HK-2 (cell line): ENCODE measurements at regions not wholly inside any gene's neighbourhood (a gene's known extent, or its start where the extent isn't known, plus 50 kb on each side); places are given as distances from the start of the nearest gene placed in this dataset.

Experiments
- DNase-seq: peaks from one replicate; pipeline ENCODE4 v3.0.0-alpha.2; 2018; ENCODE audit not compliant: unreplicated experiment

DNA sequence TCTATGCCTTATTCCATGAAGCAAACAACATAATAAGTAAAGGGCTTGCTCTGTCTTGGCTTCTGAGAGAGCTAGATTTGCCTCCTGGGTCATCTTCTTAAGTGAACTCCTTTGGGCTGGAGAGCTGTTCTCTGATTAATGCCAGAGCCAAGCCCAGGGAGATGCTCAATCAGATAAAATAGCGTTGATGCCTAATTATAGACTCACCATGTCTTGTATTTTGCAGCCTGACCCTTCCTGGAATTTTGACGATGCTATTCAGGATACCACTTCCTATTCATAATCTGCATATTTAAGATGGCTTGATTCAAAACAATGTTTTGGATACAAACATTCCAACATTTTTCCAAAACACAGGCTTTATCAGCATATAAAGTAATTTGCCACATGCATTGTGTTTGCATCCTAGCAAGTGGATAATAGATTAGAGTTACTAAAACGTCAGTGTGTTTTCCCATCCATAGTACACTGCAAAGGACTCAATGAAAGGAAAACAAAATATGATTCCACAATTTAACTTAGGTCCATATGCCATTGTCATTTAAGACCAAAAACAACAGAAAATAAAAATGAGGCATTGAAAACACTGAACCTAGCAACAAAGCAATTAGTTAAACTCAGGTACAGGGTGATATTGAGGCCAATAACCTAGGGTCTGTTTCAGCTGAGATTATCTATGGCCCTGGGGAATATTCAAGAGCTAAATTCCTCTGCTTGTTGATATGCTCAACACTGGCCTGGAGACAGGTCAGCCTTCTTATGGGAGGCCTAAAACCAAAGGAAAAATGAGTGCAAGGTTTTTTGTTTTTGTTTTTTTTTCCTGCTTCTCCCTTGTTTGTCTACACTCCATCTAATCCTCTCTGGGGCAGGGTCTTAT lies 184.2 kb upstream of the FOXN3 start:
- DNase-seq: no peak

DNA sequence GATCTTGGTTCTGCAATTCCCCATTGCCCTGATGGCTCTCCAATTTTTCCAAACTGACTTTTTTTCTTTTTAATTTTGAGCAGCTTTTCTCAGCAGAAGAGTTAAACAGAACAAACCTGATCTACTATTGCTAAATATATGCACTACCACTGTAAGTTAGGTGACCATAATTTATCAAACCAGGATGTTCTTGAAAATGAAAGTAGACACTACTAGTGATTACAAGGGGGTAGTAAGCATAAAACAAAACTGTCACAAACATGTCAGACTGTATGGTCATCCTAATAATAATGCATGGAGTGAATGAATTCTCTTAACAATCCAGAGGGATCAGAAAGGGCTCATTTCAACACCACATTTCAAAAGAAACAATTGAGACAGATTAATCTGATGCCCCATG lies 183.0 kb upstream of the FOXN3 start:
- no peak for DNase-seq

DNA sequence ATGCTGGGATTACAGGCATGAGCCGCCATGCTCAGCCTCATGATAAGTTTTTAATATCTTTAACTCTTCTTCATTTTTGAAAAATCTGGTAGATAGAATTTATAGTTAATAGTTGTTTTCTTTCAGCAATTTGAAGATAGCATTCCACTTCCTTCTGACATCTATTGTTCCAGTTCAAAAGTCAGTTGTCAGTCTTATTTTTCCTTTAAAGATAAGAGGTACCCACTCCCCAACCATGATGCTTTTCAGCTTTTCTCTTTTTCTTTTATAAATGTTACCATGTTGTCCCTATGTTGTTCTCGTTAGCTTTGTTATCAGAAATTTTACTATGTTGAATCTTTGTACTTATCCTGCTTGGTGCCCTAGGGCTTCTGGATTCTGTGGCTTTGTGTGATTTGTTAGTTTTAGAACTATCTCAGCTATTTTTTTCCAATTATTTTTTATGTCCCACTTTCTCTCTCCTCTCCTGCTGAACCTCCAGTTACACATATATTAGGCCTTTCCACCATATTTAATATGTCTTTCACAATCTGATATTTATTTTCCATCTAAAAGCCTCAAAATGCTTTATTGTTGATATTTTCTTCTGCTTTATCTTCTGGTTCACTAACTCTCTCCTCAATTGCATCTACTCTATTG lies 181.6 kb upstream of the FOXN3 start:
- no peak for DNase-seq

DNA sequence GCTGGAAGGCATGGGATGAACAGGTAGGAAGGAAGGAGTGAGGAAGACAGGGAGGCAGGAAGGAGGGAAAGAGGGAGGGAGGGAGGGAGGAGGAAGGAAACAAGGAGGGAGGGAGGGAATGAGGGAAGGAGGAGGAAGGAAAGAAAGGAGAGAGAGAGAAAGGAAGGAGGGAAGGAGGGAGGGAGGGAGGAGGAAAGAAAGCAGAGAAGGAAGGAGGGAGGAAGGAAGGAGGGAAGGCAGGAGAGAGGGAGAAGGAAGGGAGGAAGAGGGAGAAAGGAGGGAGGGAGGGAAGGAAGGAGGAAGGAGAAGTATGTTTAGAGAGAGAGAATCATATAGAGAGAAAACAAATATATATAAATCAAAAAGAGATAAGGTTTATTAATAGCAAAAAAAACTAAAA lies 175.9 kb upstream of the FOXN3 start:
- no peak for DNase-seq

DNA sequence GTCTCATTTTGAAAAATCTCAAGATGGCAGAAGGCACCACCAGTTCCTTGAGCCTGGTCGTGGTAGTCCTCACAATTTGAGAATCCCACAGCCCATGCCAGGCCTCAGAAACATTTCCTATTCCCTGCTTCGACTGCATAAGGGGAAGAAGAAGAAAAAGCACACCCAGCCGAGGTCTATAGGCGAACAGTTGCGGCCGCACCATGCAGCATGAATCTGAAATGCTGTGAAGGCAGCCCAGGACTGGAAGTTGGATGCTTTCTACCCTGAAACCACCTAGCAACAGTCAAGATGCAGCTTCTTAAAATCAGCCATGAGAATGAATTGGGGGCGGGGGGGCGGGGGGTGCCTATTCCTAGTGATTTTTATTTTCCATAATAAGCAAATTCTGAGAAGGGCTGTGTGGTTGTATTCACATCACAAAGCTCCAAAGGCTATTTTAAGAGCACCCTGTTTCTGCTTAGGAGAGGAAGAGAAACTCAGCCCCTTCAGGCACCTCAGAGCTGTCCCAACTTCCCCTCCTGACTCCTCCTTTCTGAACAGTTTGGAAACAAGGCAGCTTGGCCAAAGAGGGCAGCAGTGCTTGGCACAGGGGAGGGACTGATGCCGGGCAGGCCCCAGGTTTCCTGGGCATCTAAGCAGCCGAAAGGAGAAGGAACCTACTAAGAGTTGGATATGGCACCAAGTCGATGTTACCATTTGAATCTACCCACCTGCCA lies 172.5 kb upstream of the FOXN3 start:
- DNase-seq: no peak

DNA sequence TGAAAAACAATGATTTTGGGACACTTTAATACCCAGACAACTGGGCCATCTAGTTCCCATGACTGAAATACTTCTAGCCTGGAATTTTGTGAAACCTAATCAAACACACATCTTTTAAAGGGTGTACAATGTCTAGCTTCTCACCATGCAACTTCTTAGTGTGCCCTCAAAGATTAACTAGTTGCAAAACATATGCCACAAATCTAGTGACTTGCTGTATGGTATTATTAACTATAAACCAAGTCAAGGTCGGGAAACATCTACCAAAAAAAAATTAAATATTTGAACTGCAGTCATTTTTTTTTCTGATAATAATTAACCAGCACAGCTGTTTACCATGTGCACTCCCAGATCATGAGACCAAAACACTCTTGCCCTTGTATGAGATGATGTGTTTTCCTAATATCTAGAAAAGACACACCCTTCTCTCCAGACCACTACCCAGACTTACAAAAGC lies 171.8 kb upstream of the FOXN3 start:
- DNase-seq: no peak

DNA sequence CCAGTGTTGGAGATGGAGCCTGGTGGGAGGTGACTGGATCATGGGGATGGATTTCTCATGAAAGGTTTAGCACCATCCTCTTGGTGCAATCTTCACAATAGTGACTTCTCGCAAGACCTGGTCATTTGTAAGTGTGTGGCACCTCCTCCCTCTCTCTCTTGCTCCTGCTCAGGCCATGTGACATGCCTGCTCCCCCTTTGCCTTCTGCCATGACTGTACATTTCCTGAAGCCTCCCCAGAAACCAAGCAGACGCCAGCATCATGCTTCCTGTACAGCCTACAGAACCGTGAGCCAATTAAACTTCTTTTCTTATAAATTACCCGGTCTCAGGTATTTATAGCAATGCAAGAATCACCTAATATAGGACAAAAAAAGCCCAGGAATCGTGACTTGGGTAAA lies 171.0 kb upstream of the FOXN3 start:
- no peak for DNase-seq

DNA sequence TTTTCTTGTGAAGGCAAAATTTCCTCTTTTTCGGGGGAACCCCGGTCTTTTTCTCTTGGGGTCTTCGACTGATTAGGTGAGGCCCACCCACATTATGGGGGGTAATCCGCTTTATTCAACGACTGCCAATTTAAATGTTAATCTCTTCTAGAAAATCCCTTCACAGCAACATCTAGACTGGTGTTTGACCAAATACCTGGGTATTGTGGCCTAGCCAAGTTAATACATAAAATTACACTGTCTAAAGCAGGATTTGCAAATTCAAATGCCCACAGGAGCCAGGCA lies 170.0 kb upstream of the FOXN3 start:
- no peak for DNase-seq

DNA sequence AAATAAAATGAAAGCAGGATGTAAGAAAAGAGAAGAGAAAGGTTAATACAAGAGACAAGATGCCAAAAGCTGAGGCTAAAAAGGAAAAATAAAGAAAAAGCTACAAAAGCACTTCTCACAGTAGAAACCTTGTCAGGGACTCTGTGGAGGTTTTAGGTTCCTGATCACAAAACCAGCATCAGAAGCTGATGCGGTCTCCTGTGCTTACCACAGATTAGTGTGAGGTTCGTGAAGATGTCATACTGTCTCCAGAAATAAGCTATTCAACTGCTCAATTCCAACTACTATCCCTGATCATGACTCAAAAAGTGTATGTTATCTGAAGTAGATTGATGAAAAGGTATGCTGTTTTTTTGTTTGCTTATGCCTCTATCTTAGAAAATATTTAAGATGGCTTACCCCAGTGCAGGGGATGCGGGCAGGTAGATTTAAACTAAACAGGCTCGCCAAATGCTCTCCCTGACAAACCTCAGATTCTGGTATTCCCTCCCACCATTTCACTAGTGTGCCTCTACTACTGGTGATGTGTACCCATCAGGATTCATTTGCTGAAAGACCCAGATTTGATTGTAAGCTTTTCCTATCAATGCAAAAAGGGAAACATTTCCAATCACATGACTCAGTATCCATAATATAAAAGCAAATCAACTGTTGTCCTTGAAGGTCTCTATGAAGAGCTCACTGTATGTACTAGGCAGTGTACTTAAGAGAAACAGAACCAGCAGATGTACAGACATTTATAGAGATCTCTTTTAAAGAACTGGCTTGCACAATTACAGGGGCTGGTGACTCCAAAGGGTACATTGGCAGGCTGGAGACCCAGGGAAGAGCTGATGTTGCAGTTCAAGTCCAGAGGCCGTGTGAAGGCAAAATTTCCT lies 169.5 kb upstream of the FOXN3 start:
- DNase-seq: no peak

DNA sequence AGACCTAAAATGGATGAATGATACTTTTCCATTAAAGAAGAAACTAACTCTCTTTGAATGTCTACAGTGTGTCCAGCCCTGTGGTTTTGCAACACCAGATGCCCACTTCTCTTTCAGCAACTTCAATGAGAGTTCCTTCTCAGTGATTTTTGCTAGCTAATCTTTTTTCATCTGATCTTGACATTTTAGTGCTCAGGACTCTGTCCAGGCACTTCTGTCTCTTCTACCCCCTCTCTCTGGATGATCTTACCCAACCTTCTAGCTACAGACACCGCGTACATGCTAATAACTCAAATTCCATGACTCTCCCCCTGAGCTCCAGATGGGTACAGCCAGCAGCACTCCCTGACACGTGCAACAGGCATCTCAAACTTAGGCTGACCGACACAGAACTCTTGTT lies 161.1 kb upstream of the FOXN3 start:
- no peak for DNase-seq

DNA sequence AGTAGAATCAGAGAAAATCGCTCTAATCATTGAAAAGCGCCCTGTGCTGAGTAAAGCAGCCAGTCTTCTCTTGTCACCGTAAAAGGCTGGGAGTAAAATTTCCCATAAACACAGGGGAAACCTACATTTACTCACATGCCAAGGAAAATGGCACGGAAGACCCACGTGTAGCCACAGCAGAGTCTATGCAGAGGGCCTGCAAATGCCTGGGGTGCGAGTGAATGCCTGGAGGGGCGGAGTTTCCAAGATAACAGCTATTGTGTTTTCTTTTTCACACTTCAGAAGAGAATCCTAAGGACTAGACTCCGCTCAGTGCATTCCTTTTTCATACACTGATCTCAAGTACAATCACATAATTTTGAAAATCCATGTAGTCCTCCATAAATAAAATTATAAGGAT lies 159.9 kb upstream of the FOXN3 start:
- no peak for DNase-seq

DNA sequence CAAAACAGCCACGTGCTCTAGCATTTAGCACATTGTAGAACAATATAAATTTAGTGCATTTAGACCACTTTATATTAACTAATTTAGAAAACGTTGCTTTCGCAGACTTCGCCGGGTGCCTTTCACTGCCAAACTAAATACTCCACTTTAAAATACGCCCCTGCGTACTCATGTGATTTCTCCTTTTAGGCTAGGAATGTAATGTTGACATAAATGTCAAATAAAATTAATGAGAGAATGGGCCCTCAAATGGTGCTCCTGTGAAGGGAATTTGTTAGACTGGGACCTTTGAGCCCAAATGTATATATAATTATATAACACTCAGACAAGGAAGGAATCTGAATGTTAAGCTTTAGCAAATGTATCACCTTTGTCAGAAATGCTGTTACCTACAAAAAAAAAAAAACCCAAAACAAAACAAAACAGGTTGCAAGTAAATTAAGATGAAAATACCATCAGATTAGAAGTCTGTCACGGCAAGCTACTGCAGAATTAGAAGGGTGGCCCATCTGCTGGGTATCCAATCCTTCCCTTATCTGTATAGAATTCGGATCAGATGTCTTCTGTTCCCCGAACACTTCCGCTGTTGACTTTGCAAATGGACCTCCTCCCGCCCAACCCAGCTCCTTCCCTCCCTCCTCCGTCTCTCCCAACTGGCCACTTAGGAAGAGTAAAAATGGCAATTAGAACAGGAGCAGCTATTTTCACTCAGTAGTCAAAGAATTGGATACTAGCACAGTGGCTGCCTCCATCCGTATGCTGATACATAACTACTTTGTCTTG lies 159.3 kb upstream of the FOXN3 start:
- no peak for DNase-seq

DNA sequence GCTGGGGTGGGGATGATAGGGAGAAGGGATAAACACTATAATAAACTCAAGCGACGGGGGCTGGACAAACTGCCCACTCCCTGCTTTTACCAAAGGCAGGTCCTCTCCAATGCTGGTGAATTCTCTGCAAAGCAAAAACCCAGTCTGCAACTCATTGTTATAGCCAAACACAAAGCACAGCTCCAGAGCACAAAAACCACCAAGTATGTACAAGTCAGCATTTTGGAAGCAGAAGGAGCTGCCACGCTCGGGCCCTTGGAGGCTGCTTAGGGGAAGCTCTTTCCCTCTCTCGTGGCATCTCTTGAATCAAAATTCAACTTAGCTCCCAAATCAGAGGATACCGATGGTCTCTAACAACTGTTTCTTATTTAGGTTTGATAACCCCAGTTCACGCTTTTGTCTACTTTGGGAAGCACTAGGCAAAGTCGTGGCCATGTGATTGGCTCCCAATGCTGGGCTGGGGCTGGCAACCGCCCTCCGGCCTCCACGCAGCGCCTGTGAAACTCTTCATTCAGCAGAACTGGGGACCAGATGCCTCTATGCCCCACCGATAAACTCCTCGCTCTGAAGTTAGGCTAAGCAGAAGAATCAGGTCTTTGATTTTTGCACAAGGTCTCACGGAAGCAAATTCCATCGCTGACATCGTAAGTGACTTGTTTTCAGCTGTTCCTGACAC lies 158.5 kb upstream of the FOXN3 start:
- no peak for DNase-seq

DNA sequence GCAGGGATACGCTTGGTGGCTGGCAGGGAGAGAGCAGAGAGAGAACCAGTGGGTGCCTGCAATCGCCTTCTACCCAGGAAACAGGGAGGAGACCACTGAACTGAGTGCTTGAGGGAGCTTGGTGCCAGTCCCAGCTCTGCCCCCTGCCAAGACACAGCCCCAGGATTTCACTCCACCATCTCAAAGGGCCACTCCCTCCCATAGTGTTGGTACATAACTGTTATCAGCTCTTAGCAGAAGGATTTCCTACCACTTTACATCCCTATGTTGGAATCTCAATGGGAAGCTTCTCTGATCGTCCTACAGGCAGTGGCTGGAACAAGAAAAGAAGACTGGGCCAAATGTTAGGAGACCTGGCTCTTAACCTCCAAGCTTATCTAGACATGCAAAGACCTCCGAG lies 157.4 kb upstream of the FOXN3 start:
- DNase-seq: no peak

DNA sequence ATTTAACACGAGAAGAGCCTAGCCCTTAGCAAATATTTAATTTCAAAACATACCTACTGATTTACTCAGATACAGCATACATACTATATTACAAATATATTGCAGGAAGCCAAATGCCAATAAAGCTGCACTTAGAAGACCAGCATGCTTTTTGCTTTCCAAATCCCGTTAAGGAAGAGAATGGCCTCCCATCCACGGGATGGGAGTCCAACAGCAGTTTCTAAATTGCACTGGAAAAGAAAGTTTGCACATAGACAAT lies 156.3 kb upstream of the FOXN3 start:
- no peak for DNase-seq

DNA sequence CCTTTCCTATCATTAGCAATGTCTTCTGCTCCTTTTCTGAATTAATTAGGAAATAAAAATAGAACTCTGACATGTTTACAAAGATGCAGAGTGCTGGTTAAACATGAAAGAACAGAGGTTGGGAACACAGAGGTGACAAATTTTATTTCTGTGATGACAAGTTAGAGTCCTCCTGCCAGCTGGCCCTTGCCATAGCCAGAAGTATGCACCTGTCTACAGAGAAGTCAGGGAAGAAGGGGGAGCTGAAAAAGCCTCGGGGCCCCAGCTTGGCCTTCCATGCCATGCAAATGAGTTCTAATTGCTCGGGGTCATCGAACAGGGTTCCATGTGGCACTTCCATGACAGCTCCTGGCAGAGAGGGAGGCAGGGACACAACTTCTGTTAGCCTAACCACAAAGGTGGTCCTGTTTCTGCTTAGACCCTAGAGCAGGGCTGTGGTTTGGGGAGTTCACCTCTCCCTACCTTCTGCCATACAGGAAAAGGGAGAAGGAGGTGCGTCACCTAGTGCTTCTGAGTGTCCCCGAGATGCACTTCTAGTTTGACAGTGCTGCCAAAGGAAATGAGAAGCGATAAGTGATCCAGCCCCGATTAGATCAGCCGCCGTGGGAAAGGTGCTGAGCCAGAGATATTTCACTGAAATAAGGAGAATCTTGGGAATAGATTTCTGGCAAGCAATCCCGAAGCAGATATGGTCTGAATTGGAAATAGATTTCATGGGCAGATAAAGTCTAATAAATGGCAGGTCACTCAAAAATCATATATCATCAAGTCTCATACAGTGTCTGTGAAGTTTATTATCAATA lies 155.8 kb upstream of the FOXN3 start:
- no peak for DNase-seq

DNA sequence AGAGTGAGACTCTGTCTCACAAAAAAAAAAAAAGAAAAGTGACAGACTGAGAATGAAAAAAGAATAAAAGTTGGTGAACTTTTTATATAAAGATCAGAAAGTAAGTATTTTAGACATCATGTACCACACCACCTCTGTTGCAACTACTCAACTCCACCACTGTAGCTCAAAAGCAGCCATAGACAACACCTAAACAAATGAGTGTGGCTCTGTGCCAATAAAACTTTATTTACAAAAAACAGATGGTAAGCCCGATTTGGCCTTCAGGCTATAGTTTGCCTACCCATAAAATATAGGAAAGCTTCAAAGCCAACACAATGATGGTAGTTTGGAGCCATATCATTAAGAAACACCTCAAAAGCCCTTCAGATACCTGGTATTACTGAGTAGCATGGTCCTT lies 154.5 kb upstream of the FOXN3 start:
- no peak for DNase-seq

DNA sequence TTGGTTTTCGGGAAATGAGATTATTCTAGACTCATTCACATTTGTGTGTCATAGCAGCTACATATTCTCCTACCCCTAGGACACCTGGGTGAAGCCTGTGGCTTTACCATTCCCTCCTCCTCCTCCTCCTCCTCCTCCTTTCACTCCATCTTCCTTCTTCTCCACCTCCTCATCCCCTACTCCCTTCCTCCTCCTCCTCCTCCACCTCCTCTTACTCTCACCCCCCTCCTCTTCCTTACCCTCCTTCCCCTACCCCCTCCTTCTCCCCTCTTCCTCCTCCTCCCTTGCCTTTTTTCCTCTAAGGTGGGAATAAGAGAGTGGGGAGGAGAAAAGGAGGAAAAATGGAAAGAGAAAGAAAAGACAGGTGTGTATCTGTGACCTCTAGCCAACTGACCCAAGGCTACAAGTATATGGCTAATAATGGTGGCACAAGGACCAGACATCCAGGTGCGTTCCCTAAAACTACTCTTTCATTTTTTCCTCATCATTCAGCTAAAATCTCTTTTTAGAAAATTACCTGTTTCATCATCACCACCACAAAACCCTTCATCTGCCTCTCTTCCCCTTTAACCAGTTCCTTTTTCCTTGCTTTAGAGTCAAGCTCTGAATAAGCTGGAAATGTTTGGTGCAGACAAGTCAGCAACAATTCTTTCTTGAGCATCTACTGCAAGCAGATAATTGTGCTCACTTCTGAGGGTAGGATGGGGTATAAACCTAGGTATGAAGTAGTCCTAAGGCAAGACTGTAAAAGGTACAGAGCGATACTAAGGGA lies 149.8 kb upstream of the FOXN3 start:
- DNase-seq: no peak

DNA sequence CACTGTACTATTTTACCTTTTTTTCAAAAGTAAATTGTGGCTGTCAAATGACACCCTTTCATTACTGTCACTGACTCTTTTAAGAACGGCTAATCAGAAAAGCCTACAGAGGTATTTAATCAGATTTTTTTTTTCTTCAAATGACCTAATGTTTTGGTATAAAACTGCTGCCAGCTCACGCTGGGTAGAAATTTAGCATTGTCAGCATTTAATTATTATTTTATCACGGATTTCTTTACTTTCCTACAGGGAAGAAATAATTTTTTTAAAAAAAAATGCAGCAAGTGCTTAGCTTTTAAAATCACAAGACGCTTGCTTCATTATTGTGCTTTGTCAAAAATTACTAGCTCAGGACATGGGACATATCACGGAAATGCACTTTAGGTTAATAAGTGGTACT lies 149.1 kb upstream of the FOXN3 start:
- DNase-seq: no peak
